ENCODE measurements at regions not wholly inside any gene's neighbourhood (a gene's known extent, or its start where the extent isn't known, plus 50 kb on each side); places are given as distances from the start of the nearest gene placed in this dataset.
A peak's percentile ranks its signal among the peaks of the same experiment; 100 is the strongest.

DNA sequence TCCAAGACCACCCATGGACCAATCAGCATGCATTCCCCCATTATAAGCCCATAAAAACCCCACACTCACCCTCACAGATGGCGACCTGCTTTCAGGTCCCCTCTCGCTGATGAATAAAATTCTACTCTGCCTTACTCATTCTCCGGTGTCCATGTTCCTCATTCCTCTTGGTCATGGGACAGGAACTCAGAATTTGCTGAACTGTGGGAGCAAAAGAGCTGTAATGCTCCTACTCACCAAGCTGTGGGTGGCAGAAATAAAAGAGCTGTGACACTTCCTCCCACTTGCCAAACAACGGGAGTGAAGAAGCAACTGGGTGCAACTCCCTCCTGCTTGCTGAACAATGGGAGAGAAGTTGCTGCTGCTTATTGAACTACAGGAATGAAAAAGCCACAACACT, 168.5 kb upstream of the PCDH18 start:
- ATAC-seq (peak in 1 of 2 donors; percentile 37), DNase-seq (no peak)
- Histone ChIP-seq H3K4me3 (ENCODE audit: low read length) (no peak overlapping the region), H3K27ac (ENCODE audit: low read length) (no peak overlapping the region), H3K27me3 (ENCODE audit: control insufficient read depth, insufficient read depth) (no peaks in the 10 kb centered on the region), H3K9me3 (ENCODE audit: control insufficient read depth, low read length) (no peaks in the 10 kb centered on the region), H3K4me1 (ENCODE audit: control insufficient read depth, insufficient read depth, low read length) (no peaks in the 10 kb centered on the region)
- intact Hi-C loops (cut with DNase I) = loop anchor here in 1 of 4 donors (5.0 kb wide), 1 partner anchor 293 kb away; no protein-coding TSS in a partner anchor
- WGBS = 90% methylated on average over 4 of the region's 4 CpGs

DNA sequence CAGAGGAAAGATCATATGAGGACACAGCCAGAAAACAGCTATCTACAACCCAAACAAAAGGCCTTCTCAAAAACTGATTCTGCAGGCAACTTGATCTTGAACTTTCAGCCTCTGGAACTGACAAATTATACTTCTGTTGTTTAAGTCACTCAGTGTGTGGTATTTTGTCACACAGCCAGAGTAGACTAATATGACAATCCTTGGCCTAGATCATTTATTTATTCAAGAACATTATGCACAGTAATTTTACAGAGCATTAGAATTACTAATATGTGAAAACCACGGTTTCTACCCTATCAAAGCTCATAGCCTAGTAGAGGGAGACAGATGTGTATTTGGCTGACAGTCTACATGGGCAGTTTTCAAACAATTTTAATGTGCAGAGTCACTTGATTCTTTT, 167.8 kb upstream of the PCDH18 start:
- no peaks in the 10 kb centered on the region for H3K9me3 ChIP-seq (ENCODE audit: control insufficient read depth, low read length)
- intact Hi-C loops (cut with DNase I) = loop anchor here in 1 of 4 donors (5.0 kb wide), 1 partner anchor 293 kb away; no protein-coding TSS in a partner anchor
- DNase-seq (no peak), ATAC-seq (no peak)
- no peaks in the 10 kb centered on the region for H3K27me3 ChIP-seq (ENCODE audit: control insufficient read depth, insufficient read depth)
- peak overlapping the region; percentile 5 for H3K4me3 ChIP-seq (ENCODE audit: low read length)
- WGBS = 51% methylated on average over 1 of the region's 1 CpG
- H3K27ac ChIP-seq (ENCODE audit: low read length) = no peak overlapping the region
- no peaks in the 10 kb centered on the region for H3K4me1 ChIP-seq (ENCODE audit: control insufficient read depth, insufficient read depth, low read length)

DNA sequence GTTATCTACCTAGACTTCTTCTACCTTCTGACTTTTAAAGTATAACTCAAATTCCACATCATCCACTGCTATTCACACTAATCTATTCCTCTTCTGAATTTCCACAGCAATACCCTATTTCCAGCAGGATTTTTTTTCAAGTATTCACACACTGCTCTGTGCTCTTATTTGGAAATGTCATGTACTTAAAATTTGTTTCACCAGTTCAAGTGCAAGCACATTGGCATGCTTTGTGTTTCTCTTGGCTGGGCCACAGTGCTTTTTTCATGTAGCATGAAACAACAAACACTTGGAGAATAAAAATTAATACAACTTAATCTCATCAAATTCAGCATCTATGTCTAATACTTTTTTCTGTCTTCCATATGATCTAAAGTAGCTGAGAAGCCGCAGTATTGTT, 161.8 kb upstream of the PCDH18 start:
- peak; percentile 33 to 81 (median 61) for DNase-seq
- Histone ChIP-seq H3K4me3 (ENCODE audit: low read length) (no peak overlapping the region), H3K27ac (ENCODE audit: low read length) (no peak overlapping the region), H3K27me3 (ENCODE audit: control insufficient read depth, insufficient read depth) (no peaks in the 10 kb centered on the region), H3K4me1 (ENCODE audit: control insufficient read depth, insufficient read depth, low read length) (no peaks in the 10 kb centered on the region), H3K9me3 (ENCODE audit: control insufficient read depth, low read length) (no peaks in the 10 kb centered on the region)
- intact Hi-C loops (cut with DNase I) = no loop called here
- WGBS = 61% methylated on average over 1 of the region's 1 CpG
- ATAC-seq = peak; percentile 43 to 75

DNA sequence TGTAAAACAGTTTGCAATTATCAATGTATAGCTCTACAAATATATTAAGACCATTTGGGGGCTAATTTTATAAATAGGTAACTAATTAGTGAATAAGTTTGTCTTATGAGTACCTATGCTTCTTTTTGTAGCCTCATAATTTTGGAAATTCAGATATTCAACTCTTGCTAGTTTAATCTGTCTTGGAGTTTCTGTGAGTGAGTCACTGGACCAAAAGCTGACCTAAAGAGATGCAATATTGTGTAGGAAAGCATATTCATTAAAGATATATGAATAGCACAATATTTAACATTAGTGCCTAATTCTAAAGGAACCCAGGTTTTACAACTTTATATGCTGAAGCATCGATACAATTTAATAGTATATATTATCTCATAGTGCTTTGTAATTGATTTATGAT, 161.3 kb upstream of the PCDH18 start:
- no peak for ATAC-seq
- Histone ChIP-seq H3K27ac (ENCODE audit: low read length) (no peak overlapping the region), H3K4me1 (ENCODE audit: control insufficient read depth, insufficient read depth, low read length) (no peaks in the 10 kb centered on the region)

DNA sequence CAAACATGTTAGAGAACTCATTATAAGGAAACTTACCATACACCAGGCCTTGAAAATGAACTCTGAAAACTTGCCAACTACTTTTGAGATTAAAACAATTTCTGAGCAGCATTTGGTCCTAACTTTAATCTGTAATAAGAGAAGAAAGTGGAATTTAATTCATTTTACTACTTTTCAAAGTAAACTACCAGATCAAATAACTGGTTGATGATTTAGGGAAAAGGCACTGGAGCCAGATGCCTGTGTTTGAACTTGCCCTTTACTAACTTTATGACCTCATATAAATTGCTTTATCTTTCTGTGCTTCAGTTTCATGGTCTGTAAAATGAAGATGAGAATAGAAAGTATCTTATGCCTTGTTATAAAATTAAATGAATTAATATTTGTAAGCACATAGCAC, 159.9 kb upstream of the PCDH18 start:
- H3K27ac ChIP-seq (ENCODE audit: low read length) = no peak overlapping the region
- no peaks in the 10 kb centered on the region for H3K4me1 ChIP-seq (ENCODE audit: control insufficient read depth, insufficient read depth, low read length)
- no peak overlapping the region for H3K4me3 ChIP-seq (ENCODE audit: low read length)
- no peaks in the 10 kb centered on the region for H3K9me3 ChIP-seq (ENCODE audit: control insufficient read depth, low read length)
- DNase-seq (no peak), ATAC-seq (no peak)
- intact Hi-C loops (cut with DNase I) = no loop called here
- no peaks in the 10 kb centered on the region for H3K27me3 ChIP-seq (ENCODE audit: control insufficient read depth, insufficient read depth)

More for the DNA sequence above, 161.3 kb upstream of the PCDH18 start:
- Histone ChIP-seq H3K9me3 (ENCODE audit: control insufficient read depth, low read length) (no peaks in the 10 kb centered on the region), H3K27me3 (ENCODE audit: control insufficient read depth, insufficient read depth) (no peaks in the 10 kb centered on the region), H3K4me3 (ENCODE audit: low read length) (no peak overlapping the region)
- DNase-seq = no peak
- intact Hi-C loops (cut with DNase I) = no loop called here
- WGBS = 63% methylated on average over 1 of the region's 1 CpG

DNA sequence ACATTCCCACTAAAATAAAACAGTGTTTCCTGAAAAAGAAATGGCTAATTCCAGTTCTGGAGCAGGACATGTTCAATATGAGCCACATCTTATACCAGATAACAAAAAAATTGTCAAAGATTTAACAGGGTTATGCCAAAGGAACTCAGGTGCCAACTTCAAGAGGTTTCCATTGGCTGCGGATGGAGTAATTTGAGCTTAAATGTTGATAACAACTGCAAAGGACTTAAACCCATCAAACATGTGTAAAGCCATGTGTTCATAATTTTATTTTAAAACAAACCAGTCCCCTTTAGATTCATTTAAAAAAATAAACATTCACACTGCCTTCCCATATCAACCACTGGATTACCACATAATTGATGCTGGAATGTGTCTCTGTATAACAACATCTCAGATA, 156.4 kb upstream of the PCDH18 start:
- no peak overlapping the region for H3K27ac ChIP-seq (ENCODE audit: low read length)
- H3K27me3 ChIP-seq (ENCODE audit: control insufficient read depth, insufficient read depth) = no peaks in the 10 kb centered on the region
- no peak for DNase-seq
- H3K9me3 ChIP-seq (ENCODE audit: control insufficient read depth, low read length) = no peaks in the 10 kb centered on the region
- intact Hi-C loops (cut with DNase I) = no loop called here
- no peak for ATAC-seq
- WGBS = 62% methylated on average over 1 of the region's 1 CpG
- H3K4me3 ChIP-seq (ENCODE audit: low read length) = no peak overlapping the region
- no peaks in the 10 kb centered on the region for H3K4me1 ChIP-seq (ENCODE audit: control insufficient read depth, insufficient read depth, low read length)

DNA sequence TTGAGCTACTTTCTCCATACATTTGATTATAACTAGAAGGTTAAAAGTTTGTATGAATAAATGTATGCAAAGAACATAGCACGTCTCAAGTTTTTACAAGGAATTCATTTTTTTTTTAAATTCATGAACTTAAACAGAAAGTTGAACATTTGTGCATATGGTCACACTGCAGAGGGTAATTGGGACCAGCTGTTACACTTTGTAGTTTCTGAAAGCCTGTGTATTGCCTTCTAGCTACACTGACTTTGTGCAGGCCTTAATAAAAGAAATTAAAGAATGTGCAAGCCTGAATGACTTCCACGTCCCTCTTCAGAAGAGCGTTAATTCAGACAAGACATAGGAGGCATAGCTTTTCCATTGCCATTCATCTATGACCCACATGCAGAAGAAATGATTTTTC, 153.1 kb upstream of the PCDH18 start:
- 81% methylated on average over 3 of the region's 3 CpGs for WGBS
- no peak for DNase-seq

DNA sequence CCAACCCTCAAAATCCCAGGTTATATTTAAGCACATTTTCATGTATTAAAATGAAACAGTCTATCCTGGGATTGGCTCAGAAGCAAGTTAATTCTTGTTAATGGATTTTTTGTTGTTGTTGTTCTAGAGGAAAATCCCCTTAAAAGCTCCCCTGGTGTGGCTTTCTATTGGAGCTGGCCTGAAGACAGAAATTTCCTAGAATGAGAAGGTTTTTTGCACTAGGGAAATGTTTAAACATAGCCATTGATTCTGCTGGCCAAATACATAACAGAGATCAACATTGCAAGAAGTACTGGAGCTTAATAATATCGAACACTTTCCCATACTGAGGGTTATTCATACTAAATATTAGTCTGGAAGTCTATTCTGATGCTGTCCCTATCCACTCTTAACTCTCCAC, 148.8 kb upstream of the PCDH18 start:
- 58% methylated on average over 1 of the region's 1 CpG for WGBS
- ATAC-seq = no peak
- Histone ChIP-seq H3K4me3 (ENCODE audit: low read length) (no peak overlapping the region), H3K27ac (ENCODE audit: low read length) (no peak overlapping the region), H3K4me1 (ENCODE audit: control insufficient read depth, insufficient read depth, low read length) (no peaks in the 10 kb centered on the region), H3K27me3 (ENCODE audit: control insufficient read depth, insufficient read depth) (no peaks in the 10 kb centered on the region), H3K9me3 (ENCODE audit: control insufficient read depth, low read length) (no peaks in the 10 kb centered on the region)
- intact Hi-C loops (cut with DNase I) = no loop called here
- DNase-seq = no peak

More for the DNA sequence above, 153.1 kb upstream of the PCDH18 start:
- no peak for ATAC-seq
- H3K9me3 ChIP-seq (ENCODE audit: control insufficient read depth, low read length) = no peaks in the 10 kb centered on the region
- H3K4me1 ChIP-seq (ENCODE audit: control insufficient read depth, insufficient read depth, low read length) = no peaks in the 10 kb centered on the region
- H3K4me3 ChIP-seq (ENCODE audit: low read length) = no peak overlapping the region
- intact Hi-C loops (cut with DNase I) = no loop called here
- no peak overlapping the region for H3K27ac ChIP-seq (ENCODE audit: low read length)
- no peaks in the 10 kb centered on the region for H3K27me3 ChIP-seq (ENCODE audit: control insufficient read depth, insufficient read depth)

DNA sequence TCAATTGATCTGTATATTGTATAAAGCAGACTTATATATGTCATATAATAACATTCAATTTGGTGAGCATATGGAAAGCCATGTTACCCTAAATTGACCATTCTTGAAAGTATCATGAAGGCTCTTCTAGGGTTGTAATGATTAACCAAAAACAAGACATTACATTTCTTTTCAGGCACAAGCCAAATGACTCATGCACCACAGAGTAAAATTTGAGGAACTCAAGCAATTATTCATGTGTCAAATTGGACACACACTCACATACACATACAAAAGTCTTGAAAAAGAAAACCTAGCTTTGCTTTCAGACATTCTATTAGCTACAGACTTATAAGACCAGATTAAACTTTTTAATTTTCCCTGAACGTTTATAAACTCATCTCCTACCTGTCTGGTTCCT, 146.5 kb upstream of the PCDH18 start:
- intact Hi-C loops (cut with DNase I) = no loop called here

DNA sequence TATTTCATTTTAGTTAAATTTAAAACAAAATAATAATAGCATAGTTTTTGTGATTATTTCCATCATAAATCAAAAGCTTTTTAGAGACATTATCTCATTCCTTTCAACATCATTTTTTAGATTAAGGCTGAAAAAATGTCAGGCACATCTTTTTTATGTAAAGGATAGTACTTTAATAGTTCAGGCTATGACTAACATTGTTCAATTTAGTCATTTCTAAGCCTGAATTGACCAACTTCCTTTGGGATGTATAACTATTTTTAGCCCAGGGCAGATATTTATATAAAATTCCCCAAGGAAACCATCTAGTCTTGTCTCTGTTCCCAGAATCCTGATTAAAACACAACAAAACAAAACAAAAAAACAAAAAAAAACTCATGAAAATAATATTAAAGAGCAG, 145.6 kb upstream of the PCDH18 start:
- H3K4me1 ChIP-seq (ENCODE audit: control insufficient read depth, insufficient read depth, low read length) = no peaks in the 10 kb centered on the region
- ATAC-seq = no peak
- no peak for DNase-seq

More for the DNA sequence above, 146.5 kb upstream of the PCDH18 start:
- ATAC-seq (no peak), DNase-seq (no peak)
- Histone ChIP-seq H3K4me1 (ENCODE audit: control insufficient read depth, insufficient read depth, low read length) (no peaks in the 10 kb centered on the region), H3K4me3 (ENCODE audit: low read length) (no peak overlapping the region), H3K27ac (ENCODE audit: low read length) (no peak overlapping the region), H3K27me3 (ENCODE audit: control insufficient read depth, insufficient read depth) (no peaks in the 10 kb centered on the region), H3K9me3 (ENCODE audit: control insufficient read depth, low read length) (no peaks in the 10 kb centered on the region)
- 66% methylated on average over 1 of the region's 1 CpG for WGBS

DNA sequence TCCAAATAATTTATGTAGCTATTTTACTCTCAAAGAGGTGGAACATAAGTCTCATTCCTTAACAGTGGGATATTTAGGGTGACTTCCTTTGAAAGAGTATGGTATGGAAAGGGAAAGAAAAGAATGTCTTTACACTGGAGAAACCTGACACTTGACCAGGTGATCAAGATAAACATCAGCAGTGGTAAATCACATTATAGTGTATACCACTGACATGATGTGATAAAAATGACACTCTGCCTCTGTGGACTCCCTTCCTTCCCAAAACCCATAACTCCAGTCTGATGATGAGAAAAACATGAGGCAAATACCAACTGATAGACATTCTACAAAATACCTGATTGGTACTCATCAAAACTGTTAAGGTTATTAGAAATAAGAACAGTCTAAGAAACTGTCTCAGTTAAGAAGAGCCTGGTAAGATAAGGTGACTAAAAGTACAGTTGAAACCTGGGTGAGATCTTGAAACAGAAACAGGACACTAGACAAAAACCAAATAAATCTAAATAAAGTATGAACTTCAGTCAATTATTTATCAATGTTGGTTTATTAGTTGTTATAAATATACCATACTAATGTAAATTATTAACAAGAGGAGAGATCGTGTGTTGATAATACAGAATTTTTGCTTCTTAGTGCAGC, 144.2 kb upstream of the PCDH18 start:
- Histone ChIP-seq H3K27me3 (ENCODE audit: control insufficient read depth, insufficient read depth) (no peaks in the 10 kb centered on the region), H3K27ac (ENCODE audit: low read length) (no peak overlapping the region), H3K4me3 (ENCODE audit: low read length) (no peak overlapping the region), H3K9me3 (ENCODE audit: control insufficient read depth, low read length) (no peaks in the 10 kb centered on the region), H3K4me1 (ENCODE audit: control insufficient read depth, insufficient read depth, low read length) (no peaks in the 10 kb centered on the region)
- WGBS = 92% methylated on average over 1 of the region's 1 CpG
- intact Hi-C loops (cut with DNase I) = no loop called here
- DNase-seq (no peak), ATAC-seq (no peak)

More for the DNA sequence above, 145.6 kb upstream of the PCDH18 start:
- no peaks in the 10 kb centered on the region for H3K27me3 ChIP-seq (ENCODE audit: control insufficient read depth, insufficient read depth)
- intact Hi-C loops (cut with DNase I) = no loop called here
- H3K4me3 ChIP-seq (ENCODE audit: low read length) = no peak overlapping the region
- H3K9me3 ChIP-seq (ENCODE audit: control insufficient read depth, low read length) = no peaks in the 10 kb centered on the region
- no peak overlapping the region for H3K27ac ChIP-seq (ENCODE audit: low read length)

DNA sequence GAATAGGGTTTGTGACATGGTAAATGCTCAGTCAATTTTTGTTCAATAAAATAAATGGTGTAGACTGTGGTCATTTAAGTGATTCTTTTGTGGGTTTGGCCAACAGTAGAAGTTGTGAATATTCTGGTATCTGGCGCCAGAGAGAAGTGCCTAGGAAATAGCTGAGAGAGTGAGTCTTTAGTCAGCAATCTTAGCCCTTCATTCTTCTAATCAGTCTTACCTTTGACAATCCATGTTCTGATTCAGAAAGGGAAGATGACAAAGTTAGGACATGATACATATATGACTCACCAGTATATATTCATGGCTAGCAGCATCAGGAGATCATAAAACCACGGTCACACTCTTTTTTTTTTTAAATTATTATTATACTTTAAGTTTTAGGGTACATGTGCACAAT, 141.8 kb upstream of the PCDH18 start:
- Histone ChIP-seq H3K27me3 (ENCODE audit: control insufficient read depth, insufficient read depth) (no peaks in the 10 kb centered on the region), H3K27ac (ENCODE audit: low read length) (no peak overlapping the region), H3K9me3 (ENCODE audit: control insufficient read depth, low read length) (no peaks in the 10 kb centered on the region), H3K4me1 (ENCODE audit: control insufficient read depth, insufficient read depth, low read length) (no peaks in the 10 kb centered on the region), H3K4me3 (ENCODE audit: low read length) (no peak overlapping the region)
- DNase-seq (no peak), ATAC-seq (no peak)
- WGBS = 83% methylated on average over 2 of the region's 2 CpGs
- intact Hi-C loops (cut with DNase I) = no loop called here

Data from right cardiac atrium (tissue), 5 donors.